GM12892 (cell line): ENCODE measurements at regions not wholly inside any gene's neighbourhood (a gene's known extent, or its start where the extent isn't known, plus 50 kb on each side); places are given as distances from the start of the nearest gene placed in this dataset.

Experiments used
- POLR2A ChIP-seq: IDR thresholded peaks from 2 replicates; pipeline ENCODE4 v1.6.1; 2011; ENCODE audit warnings: low read depth, low read length, control low read depth
- POLR2AphosphoS5 ChIP-seq: IDR thresholded peaks from 2 replicates; pipeline ENCODE4 v1.6.1; 2011; ENCODE audit warnings: low read depth, low read length, control low read depth
- TAF1 ChIP-seq: IDR thresholded peaks from 2 replicates; pipeline ENCODE4 v1.6.1; 2011; ENCODE audit warnings: low read depth, mild to moderate bottlenecking, control low read depth, low read length, borderline replicate concordance

DNA sequence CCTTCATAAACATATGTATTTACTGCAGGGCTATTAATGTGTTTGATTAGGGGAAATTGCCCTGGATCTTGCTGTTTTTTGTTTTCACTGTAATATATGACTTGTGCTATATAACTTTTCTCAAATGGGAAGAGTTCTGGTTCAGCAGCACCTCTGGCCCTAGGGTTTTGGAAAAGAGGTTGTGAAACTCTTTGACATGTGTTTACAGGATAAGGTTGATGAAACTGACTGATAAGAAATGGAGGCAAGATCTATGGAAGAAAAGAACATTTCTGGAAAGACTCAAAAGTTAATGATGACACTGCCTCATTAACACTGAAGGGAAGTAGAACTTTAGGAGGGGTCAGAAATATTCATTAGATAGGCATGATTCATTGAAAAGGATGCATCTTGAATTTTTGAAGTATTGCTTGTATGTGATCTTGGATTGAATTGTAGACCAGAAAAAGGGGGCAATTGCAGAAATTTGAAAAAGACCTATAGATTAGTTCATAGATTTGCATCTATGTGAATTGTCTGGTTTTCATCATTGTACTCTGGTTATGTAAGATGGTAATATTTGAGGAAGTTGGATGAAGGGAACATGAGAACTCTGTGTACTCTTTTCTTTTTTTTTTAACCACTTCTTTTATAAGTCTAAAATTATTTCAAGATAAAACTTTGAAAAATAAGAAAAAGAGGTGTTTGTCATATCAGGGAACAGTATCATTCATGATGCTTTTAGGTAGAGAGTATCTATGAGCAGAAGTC lies 54.0 kb downstream of the UTRN start:
- TF ChIP-seq POLR2A (no peak), POLR2AphosphoS5 (no peak), TAF1 (no peak)
